Cardiac muscle cell (in vitro differentiated cells and primary cell): ENCODE measurements at regions not wholly inside any gene's neighbourhood (a gene's known extent, or its start where the extent isn't known, plus 50 kb on each side); places are given as distances from the start of the nearest gene placed in this dataset.

ENCODE experiments used
- DNase-seq, 2 donors: peaks; one replicate each; pipeline versions ENCODE4 v3.0.0 to v3.0.0-alpha.2; 2010 to 2017; ENCODE audit warnings: low read depth in 1 of 2, low spot score in 1 of 2
- H3K27ac ChIP-seq: fragments of 200-600 bp; sonication (generic); 2 replicates; pipeline ENCODE4 v1.5.1; 2016
- H3K27me3 ChIP-seq: fragments of 200-600 bp; sonication (generic); 2 replicates; pipeline ENCODE4 v1.6.0; 2016; ENCODE audit warnings: control low read depth
- H3K36me3 ChIP-seq: fragments of 200-600 bp; sonication (generic); 2 replicates; pipeline ENCODE4 v1.5.1; 2016; ENCODE audit warnings: control low read depth
- H3K4me1 ChIP-seq: fragments of 200-600 bp; sonication (generic); 2 replicates; pipeline ENCODE4 v1.8.1; 2017; ENCODE audit warnings: low read depth, mild to moderate bottlenecking, mixed run types
- H3K4me3 ChIP-seq: fragments of 200-600 bp; sonication (generic); 2 replicates; pipeline ENCODE4 v1.5.1; 2016; ENCODE audit warnings: mild to moderate bottlenecking
- H3K9me3 ChIP-seq: fragments of 200-600 bp; sonication (generic); 2 replicates; pipeline ENCODE4 v1.5.1; 2017; ENCODE audit warnings: low read depth, mild to moderate bottlenecking, control low read depth
- CTCF ChIP-seq: IDR thresholded peaks from 2 replicates; pipeline ENCODE4 v1.5.1; 2012; ENCODE audit warnings: low read depth, mild to moderate bottlenecking, low read length

- DNase-seq, result no peak
- H3K9me3 ChIP-seq, result no peaks in the 10 kb centered on the region
- no peaks in the 10 kb centered on the region for H3K36me3 ChIP-seq
Observed at GRCh38 chr9:2904242-2904930, 60.5 kb upstream of the PUM3 start.

More at GRCh38 chr9:2904242-2904930, 60.5 kb upstream of the PUM3 start:
- no peak overlapping the region for H3K4me3 ChIP-seq
- no peak for TF ChIP-seq CTCF
- H3K4me1 ChIP-seq, result no peaks in the 10 kb centered on the region
- H3K27ac ChIP-seq, result no peak overlapping the region
- peaks cover 4% of the 10 kb centered on the region for H3K27me3 ChIP-seq
